ENCODE measurements at regions not wholly inside any gene's neighbourhood (a gene's known extent, or its start where the extent isn't known, plus 50 kb on each side); places are given as distances from the start of the nearest gene placed in this dataset.

DNA sequence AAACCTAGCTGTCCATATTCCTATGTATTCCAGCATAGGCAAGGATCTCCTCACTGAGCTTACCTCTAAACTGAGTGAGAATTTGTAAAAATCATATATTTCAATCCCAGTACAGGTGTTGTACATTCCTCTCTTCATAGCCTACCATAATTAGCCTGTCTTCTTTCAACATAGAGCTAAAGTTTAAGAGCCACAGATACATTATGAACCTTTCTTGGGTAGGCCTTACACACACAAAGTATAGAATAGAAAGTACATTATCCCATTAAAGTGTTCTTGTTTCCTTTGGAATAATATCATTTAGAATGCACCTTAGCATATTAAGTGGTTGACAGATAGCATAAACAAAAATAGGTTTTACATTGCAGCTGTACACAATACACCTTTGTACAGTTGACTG is 282.1 kb upstream of the TMEM161B start:
- no peak for DNase-seq (ENCODE audit: low read depth)
- no peak overlapping the region for H3K4me3 ChIP-seq (ENCODE audit: low read depth, low read length)

DNA sequence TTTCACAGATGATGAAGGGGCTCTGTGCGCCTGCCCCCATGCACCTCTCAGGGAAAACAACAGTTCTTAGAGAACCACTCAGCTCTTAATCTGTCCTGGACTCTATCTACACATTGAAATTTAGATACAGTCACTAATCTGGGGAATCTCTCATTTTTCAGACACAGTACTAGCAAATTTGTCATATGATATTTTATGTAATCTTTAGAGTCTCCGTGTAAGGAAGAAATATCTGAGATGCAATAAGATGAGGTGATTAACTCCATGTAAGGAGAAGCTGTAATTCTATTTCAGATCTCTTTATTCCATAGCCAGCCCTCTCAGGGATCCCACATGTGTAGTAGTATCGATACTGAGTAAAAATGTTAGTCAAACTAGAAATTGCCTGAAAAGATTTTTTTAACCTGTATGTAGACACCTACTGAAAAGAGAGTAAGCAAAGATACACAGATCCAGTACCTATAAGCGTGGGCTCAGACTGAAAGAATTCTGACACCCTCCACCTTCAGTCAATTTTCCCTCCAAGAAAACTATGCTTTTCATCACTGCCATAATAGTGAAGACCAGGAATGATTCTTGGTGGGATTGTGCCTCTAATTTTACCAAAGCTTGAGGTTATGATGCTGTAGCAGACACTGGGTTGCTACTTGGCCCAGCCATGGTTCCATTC is 279.6 kb upstream of the TMEM161B start:
- no peak for DNase-seq (ENCODE audit: low read depth)
- no peak overlapping the region for H3K4me3 ChIP-seq (ENCODE audit: low read depth, low read length)

DNA sequence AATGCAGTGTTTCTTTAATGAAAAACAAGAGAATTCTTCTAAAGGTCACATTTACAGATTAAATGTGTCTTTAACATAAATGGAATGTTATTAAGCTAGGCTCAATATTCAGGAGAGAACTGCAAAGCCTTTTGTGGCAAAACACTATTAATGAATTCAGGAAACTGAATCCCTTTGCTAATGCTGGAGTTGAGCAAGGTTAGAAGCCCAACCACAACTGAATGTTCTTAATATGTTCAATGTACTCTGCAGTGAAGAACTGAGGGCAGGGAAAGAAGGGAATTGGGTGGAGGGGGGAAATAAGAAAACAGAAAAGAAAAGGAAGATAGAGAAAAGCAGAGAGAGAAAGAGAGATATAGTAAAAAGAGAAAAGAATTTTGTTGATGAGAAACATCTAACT is 276.7 kb upstream of the TMEM161B start:
- DNase-seq (ENCODE audit: low read depth), result no peak
- no peak overlapping the region for H3K4me3 ChIP-seq (ENCODE audit: low read depth, low read length)

DNA sequence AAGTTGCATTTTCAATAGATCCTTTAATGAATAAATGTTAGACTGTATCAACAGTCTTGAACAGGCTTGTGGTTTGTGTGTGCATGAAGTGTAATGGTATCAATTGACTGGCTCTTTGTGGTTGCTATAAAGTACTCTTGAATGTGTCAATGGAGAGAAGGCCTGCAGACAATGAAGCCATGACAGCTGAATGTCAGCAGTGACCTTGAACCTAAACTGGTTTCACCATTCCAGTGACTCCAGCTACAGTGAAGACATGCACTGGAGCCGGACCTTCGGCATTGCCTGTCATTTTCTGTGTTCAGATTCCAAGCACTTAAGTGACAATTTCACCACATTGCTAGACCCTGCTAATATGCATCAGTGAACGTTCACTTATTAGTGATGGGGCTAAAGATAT is 276.0 kb upstream of the TMEM161B start:
- H3K4me3 ChIP-seq (ENCODE audit: low read depth, low read length), result no peak overlapping the region
- DNase-seq (ENCODE audit: low read depth), result no peak

DNA sequence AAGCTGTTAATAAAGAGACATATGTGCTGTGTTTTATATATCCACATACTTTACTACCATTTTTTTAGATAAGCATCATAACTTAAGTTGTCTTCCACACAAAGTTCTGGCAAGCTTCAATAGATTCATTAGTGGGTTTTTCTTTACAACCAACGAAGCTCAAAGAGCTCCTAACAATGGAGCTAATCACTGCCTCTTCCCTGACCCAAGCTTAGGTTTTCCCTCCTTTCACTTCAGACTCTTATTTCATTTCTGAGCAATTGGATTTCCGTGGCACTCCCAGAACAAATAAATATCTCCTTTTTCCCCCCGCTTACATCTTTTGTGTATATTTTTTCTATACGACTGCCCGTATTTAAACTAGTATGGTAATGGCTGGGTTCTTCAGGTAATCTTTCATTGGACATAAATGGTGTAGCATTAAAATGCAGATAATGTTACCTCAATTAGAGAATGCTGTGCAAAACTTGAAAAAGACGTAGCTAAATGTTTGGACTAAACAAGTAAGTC is 275.5 kb upstream of the TMEM161B start:
- DNase-seq (ENCODE audit: low read depth), result no peak
- H3K4me3 ChIP-seq (ENCODE audit: low read depth, low read length), result no peak overlapping the region

DNA sequence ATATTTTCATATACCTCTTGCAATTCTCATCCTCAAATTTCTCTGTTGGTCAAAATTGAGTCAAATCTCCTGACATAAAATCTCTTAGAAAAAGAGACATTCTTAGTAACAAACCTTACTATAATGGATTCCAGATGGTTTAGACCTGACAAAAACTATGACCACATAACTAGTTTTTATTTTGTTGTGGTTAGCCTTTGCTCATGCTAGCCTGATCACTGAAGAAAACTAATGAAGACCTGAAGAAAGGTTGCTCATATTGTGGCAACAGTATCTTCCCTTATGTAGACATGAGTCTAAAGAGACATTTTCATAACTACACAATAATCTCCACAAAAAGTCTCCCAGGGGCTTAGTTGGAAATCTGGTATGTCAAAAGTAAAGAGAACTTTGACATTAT is 274.1 kb upstream of the TMEM161B start:
- no peak for DNase-seq (ENCODE audit: low read depth)
- no peak overlapping the region for H3K4me3 ChIP-seq (ENCODE audit: low read depth, low read length)

DNA sequence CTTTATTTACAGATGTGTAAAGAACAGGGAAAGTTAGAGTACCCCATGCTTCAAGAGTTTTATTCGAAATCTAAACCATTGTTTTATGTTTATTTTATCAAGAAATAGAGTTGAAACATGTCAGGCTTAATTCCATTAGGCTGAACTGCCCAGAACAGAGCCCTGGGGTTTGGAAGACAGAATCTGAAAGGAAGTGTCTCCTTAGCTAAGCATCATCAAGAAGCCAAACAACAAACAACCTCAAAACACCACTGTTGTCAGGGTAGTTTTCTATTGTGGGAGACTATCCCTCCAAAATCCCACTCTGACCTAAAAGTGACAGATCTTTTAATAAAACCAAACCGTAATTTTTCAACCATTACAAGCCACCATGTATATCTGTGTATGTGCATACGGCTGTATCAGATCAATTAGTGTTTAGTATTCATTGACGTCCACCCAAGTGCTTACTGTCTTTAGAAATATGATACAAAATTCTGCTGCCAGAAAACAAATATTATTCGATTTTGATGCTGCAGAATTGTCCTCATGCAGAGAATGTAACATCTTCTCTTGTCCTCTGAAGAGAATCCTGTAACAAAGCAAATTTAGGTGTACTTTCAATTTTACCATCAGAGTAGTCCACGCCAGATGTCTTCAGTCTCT is 271.9 kb upstream of the TMEM161B start:
- DNase-seq (ENCODE audit: low read depth), result no peak
- no peak overlapping the region for H3K4me3 ChIP-seq (ENCODE audit: low read depth, low read length)

DNA sequence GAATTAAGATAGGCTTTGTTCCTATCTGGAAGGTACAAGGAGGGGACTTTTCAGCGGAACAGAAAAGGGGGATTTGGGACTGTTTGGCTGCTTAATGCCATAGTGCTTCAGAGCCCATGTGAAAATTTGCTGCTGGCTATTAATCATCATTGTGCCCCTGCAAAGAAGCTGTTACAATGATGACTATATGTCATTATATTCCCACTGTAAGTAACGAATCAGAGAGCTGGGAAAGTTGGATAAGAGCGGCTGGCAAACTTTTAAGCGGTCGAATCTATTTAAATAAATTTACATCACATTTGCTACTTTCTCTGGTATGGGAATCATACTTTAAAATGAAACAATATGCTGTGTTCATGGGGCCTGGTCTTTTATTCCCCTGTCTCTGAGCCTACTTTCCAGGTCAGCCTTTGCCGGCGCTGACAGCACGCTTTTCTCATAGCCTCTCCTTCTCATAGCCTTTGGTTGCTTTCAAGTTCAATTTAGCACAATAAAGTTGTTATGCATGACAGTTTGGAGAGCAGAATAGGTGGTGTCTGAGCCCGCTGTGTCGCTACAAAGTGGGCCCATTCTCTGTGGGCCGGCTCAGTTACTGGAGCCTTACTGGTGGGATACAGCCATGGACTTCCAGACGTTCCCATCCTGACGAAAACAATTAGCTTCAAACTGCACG is 271.2 kb upstream of the TMEM161B start:
- H3K4me3 ChIP-seq (ENCODE audit: low read depth, low read length), result no peak overlapping the region
- no peak for DNase-seq (ENCODE audit: low read depth)

DNA sequence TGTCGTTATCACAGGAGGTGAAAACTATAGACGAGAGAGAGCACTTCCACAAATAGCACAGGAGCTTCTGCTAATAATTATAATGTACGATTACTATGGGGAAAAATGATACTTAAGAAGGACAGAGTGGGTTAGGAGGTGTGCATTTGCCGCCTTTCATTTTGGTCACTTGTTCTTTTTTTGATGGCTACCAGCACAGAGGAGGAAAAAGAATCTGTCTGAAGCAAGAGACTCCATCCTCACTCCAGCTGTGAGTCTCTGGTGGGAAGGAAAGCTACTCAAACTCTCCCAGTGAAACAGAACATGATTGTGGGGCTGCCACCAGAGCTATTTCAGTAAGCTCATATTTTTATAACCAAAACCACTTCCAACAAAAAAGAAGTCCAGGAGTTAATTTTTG is 270.4 kb upstream of the TMEM161B start:
- DNase-seq (ENCODE audit: low read depth), result no peak
- H3K4me3 ChIP-seq (ENCODE audit: low read depth, low read length), result no peak overlapping the region

DNA sequence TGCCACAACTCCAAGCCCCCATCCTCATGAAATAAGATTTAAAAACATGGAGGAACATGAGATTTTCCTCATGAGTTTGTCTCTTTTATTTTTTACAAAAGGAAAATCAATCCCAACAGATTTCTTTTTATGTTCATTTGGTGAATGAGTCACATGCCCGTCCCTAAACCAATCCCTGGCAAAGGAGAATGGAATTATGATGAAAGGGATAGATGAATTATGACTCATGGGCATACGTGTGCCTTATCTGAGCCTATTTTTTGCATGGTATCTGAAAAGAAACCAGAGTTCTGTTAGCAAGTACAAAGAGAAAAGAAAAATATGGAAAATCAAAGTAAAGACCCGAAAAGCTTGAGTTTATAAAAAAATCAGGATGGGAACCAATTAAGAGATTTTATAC is 267.5 kb upstream of the TMEM161B start:
- DNase-seq (ENCODE audit: low read depth), result no peak

DNA sequence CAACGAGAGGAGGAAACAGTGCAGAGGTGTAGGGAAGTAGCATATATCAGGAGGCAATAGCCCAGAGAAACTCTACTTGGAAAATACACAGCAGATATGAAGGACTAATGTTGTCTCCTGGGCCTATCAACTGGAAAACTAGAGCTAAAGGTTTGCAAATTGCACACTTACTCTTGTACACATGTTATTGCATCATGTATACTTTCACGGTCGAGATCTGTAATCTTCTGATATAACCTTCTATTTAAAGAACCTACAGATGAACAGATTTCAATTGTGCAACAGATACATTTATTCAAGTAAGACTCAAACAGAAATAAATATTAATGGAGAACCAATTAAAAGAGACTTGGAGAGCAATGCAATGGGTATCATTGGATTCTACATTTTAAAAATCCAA is 256.3 kb upstream of the TMEM161B start:
- DNase-seq (ENCODE audit: low read depth), result no peak
- no peak overlapping the region for H3K4me3 ChIP-seq (ENCODE audit: low read depth, low read length)

More for the DNA sequence above, 267.5 kb upstream of the TMEM161B start:
- H3K4me3 ChIP-seq (ENCODE audit: low read depth, low read length), result no peak overlapping the region

DNA sequence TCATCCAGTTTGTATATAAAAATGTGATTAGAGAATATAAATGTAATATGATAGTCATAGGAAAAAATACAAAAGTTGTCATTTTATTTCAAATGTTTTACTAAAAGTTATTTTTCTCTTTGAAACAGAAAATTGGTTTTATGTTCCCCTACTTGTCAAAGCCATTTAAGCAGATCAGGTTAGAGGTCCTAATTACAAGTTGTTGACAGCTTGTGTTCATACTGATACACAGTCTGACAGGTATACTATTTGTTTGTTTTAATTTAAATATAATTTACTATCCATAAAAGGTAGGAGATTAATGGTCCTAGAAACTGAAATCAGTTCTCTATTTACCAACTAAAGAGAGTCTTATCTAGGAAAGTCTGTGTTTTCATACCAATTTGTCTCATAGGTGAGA is 250.4 kb upstream of the TMEM161B start:
- no peak for DNase-seq (ENCODE audit: low read depth)
- H3K4me3 ChIP-seq (ENCODE audit: low read depth, low read length), result no peak overlapping the region

DNA sequence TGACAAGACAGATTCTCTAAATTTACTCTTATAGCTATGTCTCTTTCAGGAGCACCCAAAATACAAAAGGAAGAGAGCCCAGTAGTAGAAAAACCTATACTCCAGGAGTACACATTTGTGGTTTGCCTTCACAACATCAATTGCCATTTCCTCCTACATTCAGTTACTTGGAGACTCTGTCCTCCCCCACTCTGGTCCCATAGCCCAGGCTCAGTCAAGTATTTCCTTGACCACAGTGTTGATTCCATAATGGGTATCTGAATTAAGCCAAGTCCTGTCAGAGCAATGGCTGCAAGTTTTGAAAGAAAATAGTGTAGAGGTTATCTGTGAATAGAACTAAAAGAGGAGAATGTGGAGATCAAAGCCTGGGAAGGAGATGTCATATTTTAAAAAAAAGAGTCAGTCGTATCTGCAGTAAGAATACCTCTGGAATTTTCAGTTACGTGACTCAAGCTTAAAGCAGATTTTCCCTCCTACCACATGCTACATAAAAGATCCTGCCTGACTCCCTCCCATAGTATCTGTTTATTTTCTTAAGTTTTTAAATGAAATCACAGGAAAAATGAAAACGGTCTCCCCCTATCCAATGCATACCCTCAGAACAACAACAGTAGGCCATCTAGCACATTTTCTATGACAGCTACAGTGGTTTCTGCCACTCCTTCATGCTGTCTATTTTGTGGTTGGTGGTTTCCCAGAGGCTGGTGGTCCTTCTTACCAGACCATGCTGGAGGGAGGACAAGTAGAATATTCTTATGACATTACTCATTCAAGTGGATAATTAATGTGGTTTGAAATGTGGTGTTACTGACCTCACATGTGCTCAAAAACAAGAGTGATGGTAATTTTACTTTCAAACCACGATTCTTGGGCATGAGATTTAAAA is 249.7 kb upstream of the TMEM161B start:
- DNase-seq (ENCODE audit: low read depth), result no peak
- H3K4me3 ChIP-seq (ENCODE audit: low read depth, low read length), result no peak overlapping the region

DNA sequence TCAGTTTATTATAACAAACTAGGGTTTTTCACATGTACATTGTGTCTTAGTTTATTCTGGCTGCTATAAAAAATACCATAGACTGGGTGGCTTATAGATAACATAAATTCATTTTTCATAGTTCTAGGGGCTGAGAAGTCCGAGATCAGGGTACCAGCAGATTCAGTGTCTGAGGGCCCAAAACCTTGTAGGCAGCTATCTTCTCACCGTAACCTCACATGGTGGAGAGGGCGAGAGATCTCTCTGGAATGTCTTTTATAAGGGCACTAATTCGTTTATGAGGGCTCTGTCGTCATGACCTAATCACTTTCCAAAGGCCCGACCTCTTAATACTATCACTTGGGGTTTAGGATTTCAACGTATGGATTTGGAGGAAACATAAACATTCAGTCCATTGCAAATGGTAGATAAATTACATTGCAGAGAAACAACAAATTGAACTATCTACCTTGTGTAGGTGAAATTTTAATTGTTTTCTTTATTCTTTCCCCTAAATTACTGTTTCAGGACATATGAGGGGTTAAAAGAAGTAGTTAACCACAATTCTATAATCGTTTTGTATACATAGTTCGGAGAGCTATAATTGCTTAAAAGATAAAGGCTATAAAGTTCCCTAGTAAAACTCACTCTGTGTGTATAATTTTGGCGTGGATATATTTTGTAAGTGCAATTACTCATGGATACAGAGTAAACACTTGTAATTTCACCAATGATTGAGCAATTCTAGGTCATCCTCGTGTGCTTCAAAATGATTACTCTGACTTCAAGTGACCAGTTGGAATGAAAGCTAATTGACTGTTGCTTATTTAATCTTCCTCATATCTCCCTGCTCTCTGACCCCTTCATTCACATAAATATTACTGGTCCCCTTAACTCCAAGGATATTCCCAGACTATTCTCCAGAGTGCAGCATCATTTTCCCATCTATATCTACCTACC is 247.5 kb upstream of the TMEM161B start:
- no peak overlapping the region for H3K4me3 ChIP-seq (ENCODE audit: low read depth, low read length)
- no peak for DNase-seq (ENCODE audit: low read depth)

DNA sequence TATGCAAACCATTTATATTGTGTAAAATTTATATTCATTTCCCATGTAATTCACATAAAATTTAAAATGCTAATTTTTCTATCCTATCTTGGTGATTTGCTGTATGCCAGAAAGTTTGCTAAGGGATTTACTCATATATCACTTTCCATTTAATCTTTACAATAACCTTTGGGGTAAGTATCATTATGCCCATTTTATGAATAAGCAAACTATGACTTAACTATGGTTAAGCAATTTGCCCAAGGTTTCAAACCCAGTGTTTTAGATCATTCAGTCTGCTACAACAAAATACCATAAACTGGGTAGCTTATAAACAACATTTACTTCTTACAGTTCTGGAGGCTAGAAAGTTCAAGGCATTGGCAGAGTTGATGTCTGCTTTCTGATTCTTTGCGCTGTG is 246.4 kb upstream of the TMEM161B start:
- H3K4me3 ChIP-seq (ENCODE audit: low read depth, low read length), result no peak overlapping the region
- DNase-seq (ENCODE audit: low read depth), result no peak

DNA sequence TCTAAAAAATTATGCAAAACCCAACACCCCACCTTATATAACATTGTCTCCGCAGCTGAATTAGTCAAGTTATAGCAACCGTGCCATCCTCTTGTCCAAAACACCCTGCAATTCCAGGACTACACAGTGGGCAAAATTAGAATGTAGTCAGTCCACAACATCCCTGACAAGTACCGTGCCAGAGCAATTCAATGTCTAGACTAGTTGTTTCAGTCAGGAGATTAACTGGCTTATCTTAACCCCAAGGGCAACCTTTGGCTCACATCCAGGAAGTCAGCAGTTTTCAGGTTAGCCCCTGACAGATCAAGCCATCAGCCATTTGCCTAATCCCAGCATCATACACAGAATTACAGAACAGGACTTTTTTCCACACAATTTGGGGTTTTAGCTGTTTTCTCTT is 240.8 kb upstream of the TMEM161B start:
- no peak overlapping the region for H3K4me3 ChIP-seq (ENCODE audit: low read depth, low read length)
- no peak for DNase-seq (ENCODE audit: low read depth)

DNA sequence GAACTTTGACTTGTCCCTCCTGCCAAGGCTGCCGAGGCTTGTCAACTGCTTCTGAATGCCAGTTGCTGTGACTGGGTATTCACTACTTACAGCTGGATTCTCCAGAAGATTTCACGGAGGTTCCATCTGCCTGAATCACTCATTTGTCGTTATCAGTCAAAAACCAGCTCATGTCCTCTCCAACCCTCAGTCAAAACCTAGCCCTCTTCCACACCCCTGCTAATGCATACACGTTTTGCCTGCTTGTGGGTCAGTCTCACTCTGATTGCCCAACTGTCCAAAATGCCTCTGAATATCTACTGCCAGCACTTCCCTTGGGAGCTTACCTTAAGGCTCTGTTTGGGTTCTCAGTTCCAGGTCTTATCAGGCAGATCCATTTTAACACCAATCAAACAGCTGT is 238.6 kb upstream of the TMEM161B start:
- H3K4me3 ChIP-seq (ENCODE audit: low read depth, low read length), result no peak overlapping the region
- no peak for DNase-seq (ENCODE audit: low read depth)

DNA sequence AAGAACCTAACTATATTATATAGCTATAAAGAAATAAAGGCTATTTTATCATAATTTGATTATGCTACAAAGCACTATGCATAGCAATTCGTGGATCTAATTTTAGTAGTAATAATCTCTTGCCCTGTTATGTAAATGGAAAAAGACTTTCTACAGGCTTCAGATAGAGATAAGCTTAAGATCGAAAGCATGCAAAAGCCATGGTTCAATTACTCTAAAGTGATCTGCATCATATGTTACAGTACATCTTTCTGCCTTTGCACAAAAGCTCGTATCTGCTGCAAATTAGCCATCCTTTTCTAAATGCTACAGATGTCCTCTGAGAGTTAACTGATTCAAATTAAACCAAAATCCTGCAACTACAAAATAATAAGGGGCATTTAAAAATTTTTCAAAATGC is 234.8 kb upstream of the TMEM161B start:
- no peak overlapping the region for H3K4me3 ChIP-seq (ENCODE audit: low read depth, low read length)
- DNase-seq (ENCODE audit: low read depth), result no peak

DNA sequence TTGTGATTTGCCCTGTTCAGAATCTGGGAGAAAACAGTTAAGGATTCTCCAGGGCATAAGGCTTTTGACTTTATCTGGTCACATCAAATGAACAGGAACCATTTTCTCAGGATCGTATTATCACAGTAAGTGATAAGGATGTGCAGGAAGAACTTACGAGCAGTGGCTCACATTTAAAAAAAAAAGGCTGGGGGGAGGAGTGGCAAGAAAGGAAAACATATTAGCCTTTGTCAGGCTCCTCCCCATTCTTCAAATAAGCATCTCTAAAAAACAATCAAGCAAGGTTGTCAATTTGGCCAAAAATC is 234.3 kb upstream of the TMEM161B start:
- DNase-seq (ENCODE audit: low read depth), result no peak
- no peak overlapping the region for H3K4me3 ChIP-seq (ENCODE audit: low read depth, low read length)
